Stomach (tissue), 4 donors: ENCODE measurements at regions not wholly inside any gene's neighbourhood (a gene's known extent, or its start where the extent isn't known, plus 50 kb on each side); places are given as distances from the start of the nearest gene placed in this dataset.

ENCODE experiments used
- EP300 ChIP-seq: sonication (generic); formaldehyde crosslinking; IDR thresholded peaks from one replicate; pipeline ENCODE4 v1.6.1; 2017; ENCODE audit warnings: antibody characterized with exemption
- POLR2A ChIP-seq, 4 donors: fragments of 450-650 bp; IDR thresholded peaks; one replicate each; pipeline ENCODE4 v1.6.1; 2016; ENCODE audit warnings: antibody characterized with exemption in 4 of 4, control low read depth in 2 of 4, mild to moderate bottlenecking in 1 of 4, moderate library complexity in 1 of 4
- POLR2AphosphoS5 ChIP-seq, 3 donors: sonication (generic); formaldehyde crosslinking; IDR thresholded peaks; one replicate each; pipeline ENCODE4 v1.6.1; 2016; ENCODE audit warnings: antibody characterized with exemption in 3 of 3
- TF ChIP-seq, protein P1 (sequence below), 7 experiments: fragments of 450-650 bp in 4 of 7; fragments of 200-600 bp in 3 of 7; sonication (generic) in 3 of 7; IDR thresholded peaks; one replicate each; pipeline ENCODE4 v1.5.1; 2016 to 2019; ENCODE audit warnings: antibody characterized with exemption in 7 of 7, control low read depth in 2 of 7, mild to moderate bottlenecking in 1 of 7

DNA sequence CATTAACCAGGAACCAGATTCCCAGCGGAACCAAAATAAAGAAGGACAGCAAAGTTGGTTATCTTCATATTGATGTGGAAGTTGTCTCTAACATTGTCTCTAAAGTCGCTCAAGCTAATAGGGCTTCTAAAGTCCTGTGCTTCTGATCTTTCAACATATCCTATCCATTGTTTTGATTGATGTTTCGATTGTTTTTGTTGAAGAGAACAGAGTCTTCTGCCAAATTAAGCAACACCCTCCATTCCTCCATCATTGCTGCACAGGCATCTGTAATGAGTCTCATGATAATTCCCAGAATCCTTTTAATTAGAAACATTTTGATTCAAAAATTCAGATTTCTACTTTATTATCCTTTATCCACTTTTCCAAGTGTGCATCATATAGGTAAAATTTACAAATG, 71.6 kb upstream of the AVPR1A start:
- TF ChIP-seq, protein P1, sequence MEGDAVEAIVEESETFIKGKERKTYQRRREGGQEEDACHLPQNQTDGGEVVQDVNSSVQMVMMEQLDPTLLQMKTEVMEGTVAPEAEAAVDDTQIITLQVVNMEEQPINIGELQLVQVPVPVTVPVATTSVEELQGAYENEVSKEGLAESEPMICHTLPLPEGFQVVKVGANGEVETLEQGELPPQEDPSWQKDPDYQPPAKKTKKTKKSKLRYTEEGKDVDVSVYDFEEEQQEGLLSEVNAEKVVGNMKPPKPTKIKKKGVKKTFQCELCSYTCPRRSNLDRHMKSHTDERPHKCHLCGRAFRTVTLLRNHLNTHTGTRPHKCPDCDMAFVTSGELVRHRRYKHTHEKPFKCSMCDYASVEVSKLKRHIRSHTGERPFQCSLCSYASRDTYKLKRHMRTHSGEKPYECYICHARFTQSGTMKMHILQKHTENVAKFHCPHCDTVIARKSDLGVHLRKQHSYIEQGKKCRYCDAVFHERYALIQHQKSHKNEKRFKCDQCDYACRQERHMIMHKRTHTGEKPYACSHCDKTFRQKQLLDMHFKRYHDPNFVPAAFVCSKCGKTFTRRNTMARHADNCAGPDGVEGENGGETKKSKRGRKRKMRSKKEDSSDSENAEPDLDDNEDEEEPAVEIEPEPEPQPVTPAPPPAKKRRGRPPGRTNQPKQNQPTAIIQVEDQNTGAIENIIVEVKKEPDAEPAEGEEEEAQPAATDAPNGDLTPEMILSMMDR (IDR thresholded peaks at IDR 0.05), result no peak
- TF ChIP-seq POLR2AphosphoS5 (IDR thresholded peaks at IDR 0.05) (no peak), EP300 (no peak), POLR2A (IDR thresholded peaks at IDR 0.05) (no peak)
